ENCODE measurements at regions not wholly inside any gene's neighbourhood (a gene's known extent, or its start where the extent isn't known, plus 50 kb on each side); places are given as distances from the start of the nearest gene placed in this dataset.

- Histone ChIP-seq H3K36me3 (replicated peaks in 1 of 2; ENCODE audit: insufficient read depth in 1 of 2, low read depth in 2 of 2) (no peaks in the 10 kb centered on the region), H3K27ac (no peak overlapping the region), H3K27me3 (no peaks in the 10 kb centered on the region), H3K4me1 (no peaks in the 10 kb centered on the region), H3K9me3 (no peaks in the 10 kb centered on the region), H3K4me3 (no peak overlapping the region)
- WGBS, 2 donors: 67 to 74% methylated on average over 2 of the region's 2 CpGs
- TF ChIP-seq POLR2A (IDR thresholded peaks at IDR 0.05): no peak
- TF ChIP-seq, protein P1, sequence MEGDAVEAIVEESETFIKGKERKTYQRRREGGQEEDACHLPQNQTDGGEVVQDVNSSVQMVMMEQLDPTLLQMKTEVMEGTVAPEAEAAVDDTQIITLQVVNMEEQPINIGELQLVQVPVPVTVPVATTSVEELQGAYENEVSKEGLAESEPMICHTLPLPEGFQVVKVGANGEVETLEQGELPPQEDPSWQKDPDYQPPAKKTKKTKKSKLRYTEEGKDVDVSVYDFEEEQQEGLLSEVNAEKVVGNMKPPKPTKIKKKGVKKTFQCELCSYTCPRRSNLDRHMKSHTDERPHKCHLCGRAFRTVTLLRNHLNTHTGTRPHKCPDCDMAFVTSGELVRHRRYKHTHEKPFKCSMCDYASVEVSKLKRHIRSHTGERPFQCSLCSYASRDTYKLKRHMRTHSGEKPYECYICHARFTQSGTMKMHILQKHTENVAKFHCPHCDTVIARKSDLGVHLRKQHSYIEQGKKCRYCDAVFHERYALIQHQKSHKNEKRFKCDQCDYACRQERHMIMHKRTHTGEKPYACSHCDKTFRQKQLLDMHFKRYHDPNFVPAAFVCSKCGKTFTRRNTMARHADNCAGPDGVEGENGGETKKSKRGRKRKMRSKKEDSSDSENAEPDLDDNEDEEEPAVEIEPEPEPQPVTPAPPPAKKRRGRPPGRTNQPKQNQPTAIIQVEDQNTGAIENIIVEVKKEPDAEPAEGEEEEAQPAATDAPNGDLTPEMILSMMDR (IDR thresholded peaks at IDR 0.05): no peak
- ATAC-seq (no peak), DNase-seq (no peak)
- intact Hi-C loops (cut with DNase I): no loop called here
Observed at GRCh38 chr3:167151636-167152035, 228.5 kb downstream of the ZBBX start.

GRCh38 chr3:167148136-167148535, 232.0 kb downstream of the ZBBX start:
- H3K4me3 ChIP-seq: no peak overlapping the region
- intact Hi-C loops (cut with DNase I): no loop called here
- H3K27me3 ChIP-seq: no peaks in the 10 kb centered on the region
- 59 to 60% methylated on average over 4 of the region's 4 CpGs for WGBS, 2 donors
- no peak for DNase-seq
- H3K27ac ChIP-seq: no peak overlapping the region
- no peaks in the 10 kb centered on the region for H3K9me3 ChIP-seq
- no peaks in the 10 kb centered on the region for H3K36me3 ChIP-seq (replicated peaks in 1 of 2; ENCODE audit: insufficient read depth in 1 of 2, low read depth in 2 of 2)
- TF ChIP-seq, protein P1 (IDR thresholded peaks at IDR 0.05): no peak
- TF ChIP-seq POLR2A (IDR thresholded peaks at IDR 0.05): no peak
- ATAC-seq: no peak
- no peaks in the 10 kb centered on the region for H3K4me1 ChIP-seq

DNA sequence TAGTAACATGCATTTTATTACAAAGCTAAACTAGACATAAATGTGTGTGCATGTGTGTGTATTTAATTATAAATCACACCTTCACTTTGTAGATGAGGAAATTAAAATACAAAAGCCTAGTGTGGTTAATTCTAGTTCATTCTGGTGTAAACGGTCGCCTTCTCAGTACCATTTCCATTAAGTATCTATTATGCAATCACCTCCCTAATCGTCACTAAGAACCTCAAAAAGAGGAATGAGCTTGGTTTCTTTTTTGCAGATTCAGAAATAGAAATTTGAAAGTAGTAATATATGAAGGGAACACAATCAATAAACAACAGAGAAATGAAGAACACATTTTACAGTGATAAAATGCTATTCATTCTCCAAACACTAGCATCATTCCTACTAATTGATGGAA, 233.2 kb downstream of the ZBBX start:
- no peak for DNase-seq
- WGBS, 2 donors: 76 to 86% methylated on average over 3 of the region's 3 CpGs

DNA sequence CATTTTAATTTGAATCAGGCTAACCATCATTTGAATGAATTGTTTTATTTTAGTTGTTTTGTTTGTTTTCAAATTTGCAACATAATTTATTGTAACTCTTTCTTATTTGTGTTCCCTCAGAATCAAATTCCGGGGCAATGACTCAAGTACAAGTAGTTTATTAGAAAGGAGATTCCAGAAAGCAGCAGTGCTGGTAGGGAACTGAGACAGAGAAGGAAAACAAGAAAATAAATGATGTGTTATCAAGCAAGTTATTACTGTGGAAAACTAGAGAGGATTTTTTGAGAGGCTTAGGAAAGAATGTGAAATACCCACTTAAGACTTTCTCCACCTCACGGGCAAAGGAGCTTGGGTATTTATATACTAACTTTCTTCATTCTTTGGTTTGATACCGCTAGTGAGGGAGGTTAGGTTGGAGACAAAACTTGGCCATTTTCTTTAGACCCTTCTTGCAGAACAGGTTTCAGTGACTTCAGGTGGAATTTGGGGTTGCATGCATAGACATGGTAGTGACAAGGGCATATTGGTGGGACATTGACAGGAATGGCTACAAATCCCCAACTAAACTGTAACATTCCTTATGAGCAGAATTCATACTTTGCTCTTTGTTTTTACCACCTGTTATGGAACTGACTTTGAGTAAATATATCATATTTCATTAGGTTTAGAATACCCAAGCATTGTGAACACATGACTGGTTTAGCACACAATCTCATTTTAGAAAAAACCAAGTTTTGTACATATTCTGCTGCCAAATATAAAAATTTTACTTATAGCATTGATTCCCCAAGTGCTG, 254.3 kb downstream of the ZBBX start:
- intact Hi-C loops (cut with DNase I): no loop called here
- no peak overlapping the region for H3K27ac ChIP-seq
- TF ChIP-seq POLR2A (IDR thresholded peaks at IDR 0.05): no peak
- TF ChIP-seq, protein P1 (IDR thresholded peaks at IDR 0.05): no peak

More for the DNA sequence above, 233.2 kb downstream of the ZBBX start:
- Histone ChIP-seq H3K4me3 (no peak overlapping the region), H3K4me1 (no peaks in the 10 kb centered on the region), H3K36me3 (replicated peaks in 1 of 2; ENCODE audit: insufficient read depth in 1 of 2, low read depth in 2 of 2) (no peaks in the 10 kb centered on the region), H3K27ac (no peak overlapping the region), H3K9me3 (no peaks in the 10 kb centered on the region), H3K27me3 (no peaks in the 10 kb centered on the region)
- ATAC-seq: no peak
- TF ChIP-seq, protein P1 (IDR thresholded peaks at IDR 0.05): no peak
- TF ChIP-seq POLR2A (IDR thresholded peaks at IDR 0.05): no peak
- intact Hi-C loops (cut with DNase I): no loop called here

DNA sequence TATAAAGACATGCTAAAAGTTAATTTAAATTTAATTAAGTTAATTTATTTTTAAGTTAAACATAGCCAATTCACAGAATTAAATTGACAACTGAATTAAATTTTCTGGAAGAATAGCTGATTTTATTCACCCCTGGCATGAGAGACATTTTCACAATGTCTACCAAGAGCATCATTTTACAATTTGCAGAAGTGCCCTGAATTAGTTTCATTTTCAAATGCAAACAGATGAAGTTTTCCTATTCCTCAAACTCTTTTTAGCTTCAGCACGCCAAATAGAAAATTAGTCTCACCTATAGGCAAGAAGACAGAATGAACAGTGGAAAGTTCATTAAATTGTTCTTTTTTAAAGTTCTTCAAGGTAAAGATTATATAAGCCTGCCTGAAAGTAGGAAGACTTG, 259.3 kb downstream of the ZBBX start:
- ATAC-seq (no peak), DNase-seq (no peak)
- H3K4me3 ChIP-seq: no peak overlapping the region
- 72 to 83% methylated on average over 1 of the region's 1 CpG for WGBS, 2 donors
- no peaks in the 10 kb centered on the region for H3K36me3 ChIP-seq (replicated peaks in 1 of 2; ENCODE audit: insufficient read depth in 1 of 2, low read depth in 2 of 2)
- H3K4me1 ChIP-seq: no peaks in the 10 kb centered on the region
- H3K27ac ChIP-seq: no peak overlapping the region
- intact Hi-C loops (cut with DNase I): no loop called here
- H3K27me3 ChIP-seq: no peaks in the 10 kb centered on the region
- no peak for TF ChIP-seq POLR2A (IDR thresholded peaks at IDR 0.05)
- TF ChIP-seq, protein P1 (IDR thresholded peaks at IDR 0.05): no peak
- H3K9me3 ChIP-seq: no peaks in the 10 kb centered on the region

More for the DNA sequence above, 254.3 kb downstream of the ZBBX start:
- WGBS, 2 donors: 88 to 91% methylated on average over 3 of the region's 3 CpGs
- no peak overlapping the region for H3K4me3 ChIP-seq
- H3K9me3 ChIP-seq: no peaks in the 10 kb centered on the region
- H3K36me3 ChIP-seq (replicated peaks in 1 of 2; ENCODE audit: insufficient read depth in 1 of 2, low read depth in 2 of 2): no peaks in the 10 kb centered on the region
- no peak for ATAC-seq
- no peaks in the 10 kb centered on the region for H3K27me3 ChIP-seq
- DNase-seq: no peak
- H3K4me1 ChIP-seq: no peaks in the 10 kb centered on the region

Measured in body of pancreas (tissue), 4 donors.